ENCODE measurements at regions not wholly inside any gene's neighbourhood (a gene's known extent, or its start where the extent isn't known, plus 50 kb on each side); places are given as distances from the start of the nearest gene placed in this dataset.
"Not testable (repeated sequence)": the region's sequence is repeated elsewhere in the genome, so short reads cannot be mapped to it uniquely, and the experiment has no call there.

- no peak for TF ChIP-seq IRF3 (IDR thresholded peaks at IDR 0.05; ENCODE audit: low read depth, low read length)
- no peak for TF ChIP-seq JUND (IDR thresholded peaks at IDR 0.05)
- TF ChIP-seq RCOR1 (IDR thresholded peaks at IDR 0.05; ENCODE audit: low read length): no peak
- no peak for TF ChIP-seq GABPA (IDR thresholded peaks at IDR 0.05; ENCODE audit: low read depth)
- no peak for TF ChIP-seq EZH2phosphoT487 (IDR thresholded peaks at IDR 0.05; ENCODE audit: borderline replicate concordance, low read depth)
Observed at GRCh38 chr14:98006008-98006407, 1208.8 kb downstream of the VRK1 start (continued).

GRCh38 chr14:98008381-98009113, 1211.4 kb downstream of the VRK1 start:
- H3K9ac ChIP-seq: no peak overlapping the region
- POLR2A ChIA-PET: no interaction called here
- no peak overlapping the region for H2AFZ ChIP-seq (ENCODE audit: low read depth)
- no peaks in the 10 kb centered on the region for H3K9me3 ChIP-seq
- H3K4me1 ChIP-seq (ENCODE audit: control insufficient read depth in 1 of 2, insufficient read depth in 2 of 2, low read depth in 1 of 2, low read length in 1 of 2): no peaks in the 10 kb centered on the region
- H3K79me2 ChIP-seq (ENCODE audit: insufficient read depth): no peaks in the 10 kb centered on the region
- H3K27me3 ChIP-seq (ENCODE audit: insufficient read depth): no peaks in the 10 kb centered on the region
- WGBS (ENCODE audit: low lambda C conversion rate): 3% methylated on average over 4 of the region's 4 CpGs
- DNase-seq: no peak
- H3K27ac ChIP-seq (ENCODE audit: low read depth in 2 of 2, low read length in 1 of 2): no peak overlapping the region
- no peaks in the 10 kb centered on the region for H4K20me1 ChIP-seq (ENCODE audit: insufficient read depth)
- no peak overlapping the region for H3K4me3 ChIP-seq (ENCODE audit: low read depth in 2 of 2, low read length in 1 of 2)
- no peaks in the 10 kb centered on the region for H3K36me3 ChIP-seq (replicated peaks in 1 of 2; ENCODE audit: control insufficient read depth in 1 of 2, insufficient read depth in 2 of 2, low read length in 1 of 2)
- no peak overlapping the region for H3K4me2 ChIP-seq
- no peaks in the 10 kb centered on the region for H3F3A ChIP-seq (replicated peaks; ENCODE audit: insufficient read depth)
- CTCF ChIA-PET: no interaction called here
- TF ChIP-seq REST (IDR thresholded peaks at IDR 0.05; ENCODE audit: low read depth, low read length) (no peak), FOXM1 (IDR thresholded peaks at IDR 0.05; ENCODE audit: low read depth) (no peak), RCOR1 (IDR thresholded peaks at IDR 0.05; ENCODE audit: low read length) (no peak), RFX5 (IDR thresholded peaks at IDR 0.05; ENCODE audit: low read length) (no peak), SMC3 (IDR thresholded peaks at IDR 0.05; ENCODE audit: low read depth, low read length) (no peak)
- no peaks in the 10 kb centered on the region for H3K9me2 ChIP-seq

GRCh38 chr14:98009177-98009576, 1212.0 kb downstream of the VRK1 start:
- H4K20me1 ChIP-seq (ENCODE audit: insufficient read depth); CTCF ChIA-PET; H3K9me2 ChIP-seq: not testable (repeated sequence)

More at GRCh38 chr14:98009177-98009576, 1212.0 kb downstream of the VRK1 start:
- H3K27me3 ChIP-seq (ENCODE audit: insufficient read depth); H3K9ac ChIP-seq; H3K4me3 ChIP-seq (ENCODE audit: low read depth in 2 of 2, low read length in 1 of 2); H3K4me1 ChIP-seq (ENCODE audit: control insufficient read depth in 1 of 2, insufficient read depth in 2 of 2, low read depth in 1 of 2, low read length in 1 of 2); H3K36me3 ChIP-seq (replicated peaks in 1 of 2; ENCODE audit: control insufficient read depth in 1 of 2, insufficient read depth in 2 of 2, low read length in 1 of 2); H3F3A ChIP-seq (replicated peaks; ENCODE audit: insufficient read depth); H3K79me2 ChIP-seq (ENCODE audit: insufficient read depth); DNase-seq; H3K9me3 ChIP-seq; H3K4me2 ChIP-seq; H3K27ac ChIP-seq (ENCODE audit: low read depth in 2 of 2, low read length in 1 of 2); POLR2A ChIA-PET; H2AFZ ChIP-seq (ENCODE audit: low read depth): not testable (repeated sequence)
- 1% methylated on average over 3 of the region's 3 CpGs for WGBS (ENCODE audit: low lambda C conversion rate)

Measured in SK-N-SH (cell line).